ENCODE measurements at regions not wholly inside any gene's neighbourhood (a gene's known extent, or its start where the extent isn't known, plus 50 kb on each side); places are given as distances from the start of the nearest gene placed in this dataset.

DNA sequence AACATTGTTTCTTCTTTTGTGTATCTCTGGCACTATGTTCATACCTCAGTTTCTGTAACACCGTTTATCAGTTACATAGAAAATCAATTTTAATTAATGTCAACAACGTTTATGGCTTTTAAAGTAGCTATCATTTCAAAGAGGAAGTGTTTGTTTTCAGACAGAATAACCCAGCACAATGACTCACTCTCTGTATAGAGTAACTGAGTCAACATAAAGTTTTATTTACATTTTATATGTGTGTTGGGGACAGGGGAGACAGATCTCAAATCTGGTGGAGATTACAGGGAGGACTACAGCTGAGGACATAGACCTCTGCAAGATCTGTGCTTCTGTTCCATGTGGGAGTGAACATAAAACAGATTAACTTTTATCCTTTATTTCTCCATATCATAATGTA, 2590.1 kb downstream of the PCDH9 start:
- no peak overlapping the region for H3K4me3 ChIP-seq (ENCODE audit: low read length)
- DNase-seq (ENCODE audit: low read depth) = peak; percentile 46
- TF ChIP-seq, protein P1, sequence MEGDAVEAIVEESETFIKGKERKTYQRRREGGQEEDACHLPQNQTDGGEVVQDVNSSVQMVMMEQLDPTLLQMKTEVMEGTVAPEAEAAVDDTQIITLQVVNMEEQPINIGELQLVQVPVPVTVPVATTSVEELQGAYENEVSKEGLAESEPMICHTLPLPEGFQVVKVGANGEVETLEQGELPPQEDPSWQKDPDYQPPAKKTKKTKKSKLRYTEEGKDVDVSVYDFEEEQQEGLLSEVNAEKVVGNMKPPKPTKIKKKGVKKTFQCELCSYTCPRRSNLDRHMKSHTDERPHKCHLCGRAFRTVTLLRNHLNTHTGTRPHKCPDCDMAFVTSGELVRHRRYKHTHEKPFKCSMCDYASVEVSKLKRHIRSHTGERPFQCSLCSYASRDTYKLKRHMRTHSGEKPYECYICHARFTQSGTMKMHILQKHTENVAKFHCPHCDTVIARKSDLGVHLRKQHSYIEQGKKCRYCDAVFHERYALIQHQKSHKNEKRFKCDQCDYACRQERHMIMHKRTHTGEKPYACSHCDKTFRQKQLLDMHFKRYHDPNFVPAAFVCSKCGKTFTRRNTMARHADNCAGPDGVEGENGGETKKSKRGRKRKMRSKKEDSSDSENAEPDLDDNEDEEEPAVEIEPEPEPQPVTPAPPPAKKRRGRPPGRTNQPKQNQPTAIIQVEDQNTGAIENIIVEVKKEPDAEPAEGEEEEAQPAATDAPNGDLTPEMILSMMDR (IDR thresholded peaks at IDR 0.05; ENCODE audit: insufficient read depth, low read depth, low read length, missing control alignments) = no peak

DNA sequence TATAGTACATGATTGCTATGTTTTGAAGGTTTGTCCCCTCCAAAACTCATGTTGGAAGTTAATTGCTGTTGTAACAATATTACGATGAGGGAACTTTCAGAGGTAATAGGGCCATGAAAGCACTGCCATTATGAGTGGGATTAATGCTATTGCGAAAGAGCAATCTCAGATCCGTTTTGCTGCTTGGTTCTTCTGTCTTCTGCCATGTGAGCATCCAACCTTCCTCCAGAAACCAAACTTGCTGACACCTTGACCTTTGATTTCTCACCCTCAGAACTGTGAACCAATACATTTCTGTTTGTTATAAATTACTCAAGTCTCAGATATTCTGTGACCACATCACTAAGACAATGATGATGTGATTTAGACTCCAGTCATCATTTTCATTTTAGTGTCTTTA, 2590.9 kb downstream of the PCDH9 start:
- DNase-seq (ENCODE audit: low read depth) = peak; percentile 44
- TF ChIP-seq, protein P1 (IDR thresholded peaks at IDR 0.05; ENCODE audit: insufficient read depth, low read depth, low read length, missing control alignments) = no peak

DNA sequence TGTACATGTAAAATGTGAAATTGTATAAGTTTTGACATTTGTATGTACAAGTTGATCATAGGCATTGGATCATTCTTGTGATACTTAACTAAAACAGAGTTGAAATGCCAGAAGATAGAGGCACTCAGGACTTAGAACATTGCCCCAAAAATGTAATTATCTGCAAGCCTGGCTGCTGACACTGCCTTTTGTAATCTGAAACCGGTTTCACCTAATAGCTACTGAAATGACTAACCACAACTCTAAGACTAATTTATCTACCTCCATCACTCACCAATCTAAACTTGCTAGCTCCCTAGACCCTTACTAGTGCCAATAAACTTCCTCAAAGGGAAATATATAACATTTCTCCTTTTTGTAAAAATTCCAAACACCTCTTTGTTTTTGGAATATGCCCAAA, 2596.2 kb downstream of the PCDH9 start:
- peak; percentile 66 for DNase-seq (ENCODE audit: low read depth)
- H3K4me3 ChIP-seq (ENCODE audit: low read length) = no peak overlapping the region
- TF ChIP-seq, protein P1 (IDR thresholded peaks at IDR 0.05; ENCODE audit: insufficient read depth, low read depth, low read length, missing control alignments) = no peak

More for the DNA sequence above, 2590.9 kb downstream of the PCDH9 start:
- H3K4me3 ChIP-seq (ENCODE audit: low read length) = no peak overlapping the region

DNA sequence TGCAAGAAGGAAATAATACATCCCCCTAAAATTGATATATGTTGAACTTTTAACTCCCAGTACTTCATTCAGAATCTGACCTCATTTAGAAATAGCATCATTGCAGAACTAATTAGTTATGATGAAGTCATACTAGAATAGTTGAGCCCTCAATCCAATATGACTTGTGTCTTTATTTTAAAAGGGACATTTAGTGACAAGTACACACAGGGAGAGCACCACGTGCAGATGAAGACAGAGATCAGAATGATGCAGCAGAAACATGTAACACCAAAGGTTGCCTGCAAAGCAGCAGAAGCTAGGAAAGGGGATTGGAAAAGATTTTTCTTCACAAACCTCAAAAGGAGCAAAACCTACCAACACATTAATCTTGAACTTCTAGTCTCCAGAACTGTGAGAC, 2602.5 kb downstream of the PCDH9 start:
- TF ChIP-seq, protein P1 (IDR thresholded peaks at IDR 0.05; ENCODE audit: insufficient read depth, low read depth, low read length, missing control alignments) = no peak
- no peak for DNase-seq (ENCODE audit: low read depth)

DNA sequence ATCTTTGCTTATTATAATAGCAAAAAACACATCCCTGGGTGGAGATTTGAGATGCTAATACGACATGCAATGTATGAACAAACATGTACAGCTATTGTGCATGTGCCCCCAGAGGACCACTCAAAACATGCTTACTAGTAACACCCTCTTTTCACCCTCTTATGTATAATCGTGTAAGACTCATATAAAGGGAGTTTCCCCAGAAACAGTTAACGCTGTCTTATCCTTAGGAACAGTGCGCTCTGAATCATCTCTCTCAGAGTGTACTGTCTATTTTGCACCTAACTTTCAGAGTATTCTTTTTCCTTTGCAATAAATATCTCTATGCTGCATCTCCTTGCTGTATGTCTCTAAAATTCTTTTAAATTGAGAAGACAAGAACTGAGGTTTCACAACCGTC, 2604.0 kb downstream of the PCDH9 start:
- DNase-seq (ENCODE audit: low read depth) = no peak
- TF ChIP-seq, protein P1 (IDR thresholded peaks at IDR 0.05; ENCODE audit: insufficient read depth, low read depth, low read length, missing control alignments) = no peak
- no peak overlapping the region for H3K4me3 ChIP-seq (ENCODE audit: low read length)

More for the DNA sequence above, 2602.5 kb downstream of the PCDH9 start:
- H3K4me3 ChIP-seq (ENCODE audit: low read length) = no peak overlapping the region

DNA sequence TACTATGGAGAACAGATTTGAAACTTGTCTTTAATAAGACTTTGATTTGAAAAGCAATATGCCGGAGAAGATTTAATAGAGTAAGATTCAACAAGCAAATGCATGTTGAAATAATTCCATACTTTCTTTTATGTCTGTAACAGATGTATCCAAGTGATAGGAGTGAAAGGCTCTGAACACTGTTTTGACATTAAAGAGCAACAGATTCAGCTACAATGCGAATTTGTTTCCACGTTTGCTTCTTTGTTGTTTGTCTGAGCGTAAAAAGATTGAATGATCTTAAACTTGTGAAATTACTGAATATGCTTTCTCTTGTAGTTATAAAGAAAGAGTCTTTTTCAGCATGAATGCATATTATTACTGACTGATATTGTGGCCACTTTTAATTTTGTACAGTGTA, 2612.9 kb downstream of the PCDH9 start:
- TF ChIP-seq, protein P1 (IDR thresholded peaks at IDR 0.05; ENCODE audit: insufficient read depth, low read depth, low read length, missing control alignments) = no peak
- no peak for DNase-seq (ENCODE audit: low read depth)
- H3K4me3 ChIP-seq (ENCODE audit: low read length) = no peak overlapping the region

DNA sequence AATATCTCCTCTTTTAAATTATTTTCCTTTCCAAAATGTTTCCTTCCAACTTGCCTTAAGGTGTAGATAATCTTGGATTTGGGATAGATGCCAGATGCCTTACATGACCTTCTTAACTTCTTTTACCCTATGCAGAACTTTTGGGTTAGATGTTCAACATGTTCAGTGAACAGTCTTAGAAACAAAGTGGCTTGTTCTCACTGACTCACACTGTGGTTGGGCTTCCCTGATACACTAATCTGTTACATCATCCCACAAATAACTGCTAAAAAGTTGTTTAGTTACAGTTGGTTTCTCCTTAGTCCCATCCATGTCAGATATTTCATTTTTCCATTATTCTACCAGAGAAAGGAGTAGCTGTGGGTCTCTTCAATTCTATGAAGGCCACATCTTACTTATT, 2638.2 kb downstream of the PCDH9 start:
- TF ChIP-seq, protein P1 (IDR thresholded peaks at IDR 0.05; ENCODE audit: insufficient read depth, low read depth, low read length, missing control alignments) = no peak
- H3K4me3 ChIP-seq (ENCODE audit: low read length) = no peak overlapping the region
- DNase-seq (ENCODE audit: low read depth) = peak; percentile 55

All from epithelial cell of esophagus (primary cell).